NCI-H1436 treated with DMSO at 0.1 percent for 48 hours (cell line): ENCODE measurements at regions not wholly inside any gene's neighbourhood (a gene's known extent, or its start where the extent isn't known, plus 50 kb on each side); places are given as distances from the start of the nearest gene placed in this dataset.
"Not testable (repeated sequence)": the region's sequence is repeated elsewhere in the genome, so short reads cannot be mapped to it uniquely, and the experiment has no call there.

ENCODE experiments used
- DNase-seq: peaks from one replicate; lab custom pipeline; 2025; lab: John Stamatoyannopoulos, UW

DNA sequence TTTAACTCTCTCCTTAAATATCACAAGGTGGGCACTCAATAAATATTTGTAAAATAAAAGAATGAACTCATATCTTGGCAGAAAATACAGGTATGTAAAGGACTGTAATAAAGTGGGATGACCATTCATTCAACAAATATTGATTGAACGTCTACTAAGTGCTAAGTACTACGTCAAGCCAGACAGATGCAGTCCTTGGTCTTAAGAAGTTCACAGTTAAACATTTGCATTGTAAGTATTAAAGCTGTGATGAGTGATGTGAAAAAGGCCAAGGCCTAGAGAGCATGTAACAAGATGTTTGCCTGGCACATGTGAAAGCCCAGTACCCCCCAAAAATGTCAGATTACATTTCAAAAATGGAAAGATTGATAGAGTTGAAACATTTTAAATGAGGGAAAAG, 130.1 kb upstream of the TMEM170B start:
- DNase-seq, result no peak

GRCh38 chr6:11404838-11405237, 132.7 kb upstream of the TMEM170B start:
- no peak for DNase-seq

GRCh38 chr6:11404081-11404480, 133.5 kb upstream of the TMEM170B start:
- DNase-seq, result no peak

- no peak for DNase-seq
Measured at GRCh38 chr6:11403035-11403601, 134.4 kb upstream of the TMEM170B start.

- DNase-seq, result not testable (repeated sequence)
Measured at GRCh38 chr6:11402581-11402980, 135.0 kb upstream of the TMEM170B start.

DNA sequence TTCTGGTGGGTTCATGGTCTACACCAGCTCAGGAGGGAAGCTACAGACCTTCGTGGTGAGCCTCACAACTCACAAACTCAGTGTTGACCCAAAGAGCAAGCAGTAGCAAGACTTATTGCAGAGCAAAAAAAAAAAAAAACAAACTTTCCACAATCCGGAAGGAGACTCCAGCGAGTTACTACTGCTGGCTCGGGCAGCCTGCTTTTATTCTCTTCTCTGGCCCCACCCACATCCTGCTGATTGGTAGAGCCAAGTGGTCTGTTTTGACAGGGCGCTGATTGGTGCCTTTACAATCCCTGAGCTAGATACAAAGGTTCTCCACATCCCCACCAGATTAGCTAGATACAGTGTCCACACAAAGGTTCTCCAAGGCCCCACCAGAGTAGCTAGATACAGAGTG, 135.6 kb upstream of the TMEM170B start:
- DNase-seq, result not testable (repeated sequence)

- no peak for DNase-seq
Measured at GRCh38 chr6:11398451-11399326, 138.9 kb upstream of the TMEM170B start.

- DNase-seq, result no peak
Measured at GRCh38 chr6:11397622-11398450, 139.7 kb upstream of the TMEM170B start.

DNA sequence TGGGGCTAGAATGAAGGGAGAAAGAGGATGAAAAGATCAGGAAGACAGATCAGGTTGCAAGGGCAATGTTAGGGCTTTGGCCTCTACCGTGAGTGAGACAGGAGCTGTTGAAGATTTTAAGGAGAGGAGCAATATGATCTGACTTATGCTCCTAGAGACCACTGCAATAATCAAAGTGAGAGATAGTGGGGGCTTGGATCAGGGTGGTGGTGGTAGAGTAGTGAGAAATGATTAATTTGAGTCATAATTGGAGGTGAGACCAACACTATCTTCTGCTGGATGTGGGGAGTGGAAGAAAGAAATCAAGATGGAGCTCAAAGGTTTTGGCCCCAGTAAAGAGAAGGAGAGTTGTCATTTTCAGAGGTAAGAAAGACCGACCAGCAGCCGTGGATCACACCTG, 140.7 kb upstream of the TMEM170B start:
- no peak for DNase-seq

DNA sequence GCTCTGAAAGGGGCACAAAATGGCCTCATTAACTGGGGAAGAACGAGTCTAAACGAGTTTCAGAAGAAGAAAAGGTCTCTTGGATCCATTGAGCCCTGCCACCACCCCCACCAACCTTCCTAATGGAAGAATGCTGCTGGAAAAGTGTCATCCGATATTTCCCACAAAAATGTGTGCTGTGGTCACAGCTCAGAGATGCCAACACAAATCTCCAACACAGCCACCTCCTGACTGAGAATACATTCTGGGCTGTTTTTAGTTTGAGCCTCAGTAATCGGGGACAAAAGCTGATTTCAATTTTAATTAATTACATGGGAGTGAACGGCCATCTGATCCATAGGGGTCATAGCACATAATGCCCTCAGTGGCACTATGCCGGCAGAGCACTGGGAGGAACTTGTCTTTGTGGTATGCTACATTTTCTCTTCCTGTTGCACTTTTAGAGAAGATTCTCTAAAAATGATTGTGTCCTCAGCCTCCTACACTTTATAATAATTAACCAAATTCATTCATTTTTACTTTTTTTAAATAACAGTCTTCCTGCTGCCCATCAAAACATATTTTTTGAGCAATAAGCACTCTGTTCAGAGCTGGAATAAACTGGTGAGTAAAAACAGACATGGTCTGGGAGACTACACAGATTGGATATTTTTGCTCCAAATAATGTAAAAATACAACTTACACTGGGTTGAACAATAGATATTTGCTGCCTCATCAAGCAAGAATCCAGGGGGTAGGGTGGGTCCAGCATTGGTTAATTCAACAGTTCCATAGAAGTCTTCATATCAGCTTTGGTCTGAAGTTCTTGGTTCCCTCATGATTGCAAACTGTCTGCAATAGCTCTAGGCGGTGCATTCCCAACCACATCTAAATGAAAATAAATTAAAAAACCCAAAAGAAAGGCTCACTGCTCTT, 143.6 kb upstream of the TMEM170B start:
- DNase-seq, result no peak

- no peak for DNase-seq
Measured at GRCh38 chr6:11392778-11393507, 144.6 kb upstream of the TMEM170B start.

DNA sequence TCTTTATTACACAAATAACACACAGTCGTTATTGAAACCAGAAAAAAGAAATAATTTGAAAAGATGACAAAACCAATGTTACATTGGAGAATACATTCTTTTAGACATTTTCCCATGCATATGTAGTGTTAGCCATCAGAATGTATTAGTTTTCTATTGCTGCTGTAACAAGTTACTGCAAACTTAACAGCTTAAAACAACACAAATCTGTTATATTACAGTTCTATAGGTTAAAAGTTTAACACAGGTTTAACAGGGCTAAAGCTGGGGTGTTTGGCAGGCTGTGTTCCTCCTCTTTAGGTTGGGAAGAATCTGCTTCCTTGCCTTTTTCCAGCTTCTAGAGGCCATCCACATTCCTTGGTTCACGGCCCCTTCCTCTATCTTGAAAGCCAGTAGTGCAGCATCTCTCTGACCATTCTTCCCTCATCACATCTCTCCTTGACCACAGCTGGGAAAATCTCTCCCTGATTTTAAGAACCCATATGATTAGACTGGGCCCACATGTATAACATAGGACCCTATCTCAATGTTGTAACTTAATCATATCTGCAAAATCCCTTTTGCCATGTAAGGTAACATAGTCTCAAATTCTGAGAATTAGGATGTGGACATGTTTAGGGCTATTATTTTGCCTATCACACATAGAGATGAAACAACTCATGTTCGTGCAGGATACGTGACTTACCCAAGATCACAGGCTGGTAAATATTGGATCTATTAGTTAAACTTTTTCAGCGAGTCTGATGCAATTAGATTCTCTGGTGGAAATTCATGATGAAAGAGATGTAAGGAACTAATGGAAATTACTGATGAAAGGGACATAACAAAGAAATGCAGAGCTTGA, 145.4 kb upstream of the TMEM170B start:
- no peak for DNase-seq

- DNase-seq, result no peak
Measured at GRCh38 chr6:11389977-11390376, 147.6 kb upstream of the TMEM170B start.

GRCh38 chr6:11388983-11389944, 148.3 kb upstream of the TMEM170B start:
- no peak for DNase-seq

DNA sequence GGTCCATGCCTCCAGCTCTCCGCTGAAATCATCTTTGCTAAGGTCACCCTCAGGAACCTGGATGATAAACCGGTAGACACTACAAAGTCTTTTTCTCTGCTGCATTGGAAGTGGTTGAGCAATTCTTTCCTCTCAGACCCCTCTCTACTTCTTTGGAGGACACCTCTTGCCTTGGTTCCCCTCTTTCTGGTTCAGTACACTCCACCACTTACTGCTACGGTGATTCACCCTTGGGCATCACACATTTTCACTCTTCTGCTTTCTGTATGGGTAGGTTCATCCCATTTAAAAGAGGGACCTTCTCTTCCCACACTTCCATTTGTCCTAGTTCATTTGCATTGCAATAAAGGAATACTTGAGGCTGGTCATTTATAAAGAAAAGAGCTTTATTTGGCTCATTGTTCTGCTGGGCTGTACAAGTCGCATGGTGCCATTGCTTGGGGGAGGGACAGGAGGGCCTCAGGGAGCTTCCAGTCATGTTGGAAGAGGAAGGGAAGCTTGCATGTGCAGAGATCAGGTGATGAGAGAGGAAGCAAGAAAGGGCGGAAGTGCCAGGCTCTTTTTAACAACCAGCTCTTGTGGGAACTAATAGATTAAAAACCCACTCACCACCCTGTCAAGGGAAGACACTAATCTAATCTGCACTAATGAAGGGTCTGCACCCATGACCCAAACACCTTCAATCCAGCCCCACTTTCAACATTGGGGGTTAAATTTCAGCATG, 149.7 kb upstream of the TMEM170B start:
- DNase-seq, result no peak

DNA sequence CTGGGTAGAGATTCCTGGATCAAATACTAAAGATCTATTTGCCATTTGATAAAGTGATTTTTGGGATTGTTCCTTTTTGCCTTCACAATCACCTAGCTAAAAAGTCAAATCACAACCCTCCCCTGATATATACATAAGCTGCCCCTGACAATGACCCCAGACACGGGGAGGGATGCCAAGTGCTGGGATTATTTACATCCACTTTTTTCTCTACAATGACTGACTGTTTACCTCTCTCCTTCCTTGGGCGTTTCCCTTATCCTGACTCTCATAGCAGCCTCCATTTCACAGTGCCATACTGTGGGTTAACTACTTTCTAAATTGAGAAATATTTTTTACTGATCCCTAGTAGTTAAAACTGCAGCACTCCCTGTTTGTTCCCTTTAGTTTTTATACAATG, 150.8 kb upstream of the TMEM170B start:
- DNase-seq, result no peak

DNA sequence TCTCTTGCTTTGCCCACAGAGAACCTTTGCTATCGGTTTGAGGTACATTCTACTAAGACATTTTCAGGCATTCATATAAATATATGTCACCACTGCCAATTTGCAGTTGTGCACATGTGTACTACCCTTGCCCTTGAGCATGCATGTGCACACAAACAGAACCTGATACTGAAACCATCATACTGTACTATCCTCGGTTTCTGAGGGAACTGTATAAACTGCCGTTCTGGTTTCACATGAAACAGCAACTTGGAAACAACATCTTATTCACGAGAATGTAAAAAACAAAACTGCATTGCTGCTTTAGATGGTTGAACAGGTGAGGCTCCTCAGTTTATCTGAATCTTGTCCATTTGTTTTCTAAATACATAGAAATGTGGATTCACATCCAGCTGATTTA, 151.2 kb upstream of the TMEM170B start:
- DNase-seq, result no peak
